Fibroblast of upper back skin (primary cell): ENCODE measurements at regions not wholly inside any gene's neighbourhood (a gene's known extent, or its start where the extent isn't known, plus 50 kb on each side); places are given as distances from the start of the nearest gene placed in this dataset.
"Not testable (repeated sequence)": the region's sequence is repeated elsewhere in the genome, so short reads cannot be mapped to it uniquely, and the experiment has no call there.

Experiments used
- DNase-seq: peaks from one replicate; pipeline ENCODE4 v3.0.0-alpha.2; 2013

- DNase-seq: not testable (repeated sequence)
These were observed 972.6 kb upstream of the KCND2 start for GRCh38 chr7:119300341-119300740.

- DNase-seq: no peak
These were observed 952.7 kb upstream of the KCND2 start for GRCh38 chr7:119320316-119320715.

- DNase-seq: no peak
These were observed 943.3 kb upstream of the KCND2 start for GRCh38 chr7:119329715-119330114.

- DNase-seq: no peak
These were observed 937.6 kb upstream of the KCND2 start for GRCh38 chr7:119335405-119335804.

- DNase-seq: no peak
These were observed 931.2 kb upstream of the KCND2 start for GRCh38 chr7:119341822-119342221.

- DNase-seq: no peak
These were observed 929.7 kb upstream of the KCND2 start for GRCh38 chr7:119343289-119343688.

GRCh38 chr7:119344466-119344865 lies 928.5 kb upstream of the KCND2 start:
- DNase-seq: no peak

- no peak for DNase-seq
These were observed 924.5 kb upstream of the KCND2 start for GRCh38 chr7:119348491-119348890.

- no peak for DNase-seq
These were observed 922.6 kb upstream of the KCND2 start for GRCh38 chr7:119350334-119350733.

GRCh38 chr7:119351320-119351719 lies 921.7 kb upstream of the KCND2 start:
- DNase-seq: no peak

GRCh38 chr7:119374436-119374835 lies 898.5 kb upstream of the KCND2 start:
- no peak for DNase-seq

GRCh38 chr7:119377861-119378260 lies 895.1 kb upstream of the KCND2 start:
- DNase-seq: no peak

GRCh38 chr7:119382726-119383125 lies 890.2 kb upstream of the KCND2 start:
- no peak for DNase-seq

GRCh38 chr7:119395024-119395423 lies 878.0 kb upstream of the KCND2 start:
- no peak for DNase-seq

- no peak for DNase-seq
These were observed 875.8 kb upstream of the KCND2 start for GRCh38 chr7:119397156-119397555.

- DNase-seq: no peak
These were observed 864.4 kb upstream of the KCND2 start for GRCh38 chr7:119408596-119408995.

- no peak for DNase-seq
These were observed 859.6 kb upstream of the KCND2 start for GRCh38 chr7:119413314-119413805.

GRCh38 chr7:119415682-119416081 lies 857.3 kb upstream of the KCND2 start:
- DNase-seq: no peak

GRCh38 chr7:119421657-119422056 lies 851.3 kb upstream of the KCND2 start:
- no peak for DNase-seq

GRCh38 chr7:119436882-119437281 lies 836.1 kb upstream of the KCND2 start:
- no peak for DNase-seq

- no peak for DNase-seq
These were observed 834.7 kb upstream of the KCND2 start for GRCh38 chr7:119438315-119438714.

- no peak for DNase-seq
These were observed 833.8 kb upstream of the KCND2 start for GRCh38 chr7:119439192-119439591.

GRCh38 chr7:119452401-119452800 lies 820.6 kb upstream of the KCND2 start:
- DNase-seq: peak; percentile 4

GRCh38 chr7:119465798-119466305 lies 807.1 kb upstream of the KCND2 start:
- DNase-seq: no peak

- no peak for DNase-seq
These were observed 800.5 kb upstream of the KCND2 start for GRCh38 chr7:119472408-119473038.
